ENCODE measurements at regions not wholly inside any gene's neighbourhood (a gene's known extent, or its start where the extent isn't known, plus 50 kb on each side); places are given as distances from the start of the nearest gene placed in this dataset.
"Not testable (repeated sequence)": the region's sequence is repeated elsewhere in the genome, so short reads cannot be mapped to it uniquely, and the experiment has no call there.

DNA sequence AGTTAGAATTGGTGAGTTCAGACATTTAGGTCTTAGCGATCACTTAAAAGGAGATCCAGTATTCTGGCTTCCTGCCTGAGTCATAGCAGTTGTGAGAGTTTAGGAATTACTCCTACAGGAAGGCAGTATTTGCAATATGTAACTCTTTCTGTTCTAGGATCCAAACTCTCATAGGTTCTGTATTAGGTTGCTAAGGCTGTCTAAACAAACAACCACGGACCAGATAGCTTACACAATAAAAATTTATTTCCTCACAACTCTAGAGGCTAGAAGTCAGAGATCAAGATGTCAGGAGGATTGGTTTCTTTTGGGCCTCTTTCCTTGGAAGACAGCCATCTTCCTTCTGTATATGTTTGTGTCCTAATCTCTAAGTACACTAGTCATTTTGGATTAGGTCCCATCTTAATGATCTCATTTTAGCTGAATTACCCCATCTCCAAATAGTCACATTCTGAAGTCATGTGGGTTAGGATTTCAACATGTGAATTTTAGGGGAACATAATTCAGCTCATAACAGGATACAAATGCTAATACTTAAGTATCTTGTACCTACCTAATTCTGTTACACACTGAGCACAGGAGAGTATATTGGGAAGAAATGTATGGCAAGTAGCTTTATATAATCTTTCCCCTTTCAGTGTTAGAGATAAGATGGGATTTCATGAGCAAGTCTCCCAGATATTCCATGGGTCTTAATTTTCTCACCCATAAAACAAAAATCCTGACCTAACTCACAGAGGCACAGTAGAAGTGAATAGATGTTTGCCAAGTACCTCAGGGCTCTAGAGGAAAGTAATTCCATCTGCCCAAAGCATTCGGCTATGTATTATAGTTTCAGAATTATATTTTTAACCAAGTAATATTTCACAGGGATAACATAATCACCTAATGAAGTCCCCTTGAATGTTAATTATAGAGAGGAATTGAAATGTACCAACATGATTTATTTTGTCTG, 144.4 kb downstream of the PTBP2 start:
- DNase-seq, result no peak

- DNase-seq, result no peak
These were observed 151.2 kb downstream of the PTBP2 start for GRCh38 chr1:96872757-96873156.

- no peak for DNase-seq
These were observed 157.1 kb downstream of the PTBP2 start for GRCh38 chr1:96878640-96879039.

- DNase-seq, result no peak
These were observed 159.0 kb downstream of the PTBP2 start for GRCh38 chr1:96880626-96881025.

- no peak for DNase-seq
These were observed 160.5 kb downstream of the PTBP2 start for GRCh38 chr1:96882096-96882495.

GRCh38 chr1:96886474-96886873, 164.9 kb downstream of the PTBP2 start:
- DNase-seq, result no peak

- no peak for DNase-seq
These were observed 165.9 kb downstream of the PTBP2 start for GRCh38 chr1:96887501-96887900.

DNA sequence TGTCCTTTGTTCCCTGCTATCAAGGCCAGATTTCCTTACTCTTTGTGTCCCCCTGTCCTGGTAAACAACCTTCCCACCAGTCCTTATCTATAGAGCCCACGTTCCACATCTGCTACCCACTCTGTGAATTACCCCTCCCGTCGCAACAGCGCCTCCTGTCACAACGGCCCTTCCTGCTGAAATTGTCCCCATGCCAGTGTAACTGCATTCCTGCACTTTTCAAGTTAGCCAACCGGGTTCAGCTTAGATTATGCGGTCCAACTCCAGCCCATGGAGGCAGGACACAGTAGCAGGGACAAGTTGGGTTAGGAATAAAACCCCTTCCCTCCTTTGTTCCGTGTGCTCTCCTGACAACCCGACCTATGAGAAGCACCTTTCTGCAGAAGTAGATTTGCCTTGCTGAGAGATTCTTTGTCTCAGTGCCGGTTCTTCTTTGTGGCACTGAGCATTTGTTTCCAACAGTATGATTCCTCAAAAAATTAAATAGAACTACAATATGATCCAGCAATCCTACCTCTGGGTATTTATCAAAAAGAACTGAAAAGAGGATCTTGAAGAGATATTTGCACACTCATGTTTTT, 180.3 kb downstream of the PTBP2 start:
- no peak for DNase-seq

DNA sequence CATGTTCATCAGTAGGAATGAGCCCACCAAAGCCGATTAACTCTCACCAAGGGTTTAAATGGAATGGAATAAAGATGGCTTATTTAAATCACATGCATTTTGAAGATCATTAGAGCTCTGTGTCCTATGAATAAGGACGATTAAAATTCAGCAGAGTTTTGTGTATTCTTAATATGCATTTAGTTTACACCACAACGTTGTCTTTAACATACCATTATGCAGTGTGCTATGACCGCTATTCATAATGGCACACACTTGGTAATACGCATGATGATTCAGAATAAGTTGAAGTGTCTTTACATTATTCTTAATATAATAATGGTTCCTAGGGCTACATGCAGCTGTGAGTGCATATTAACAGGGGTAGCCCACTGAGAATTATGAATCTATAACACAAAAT, 190.7 kb downstream of the PTBP2 start:
- no peak for DNase-seq

DNA sequence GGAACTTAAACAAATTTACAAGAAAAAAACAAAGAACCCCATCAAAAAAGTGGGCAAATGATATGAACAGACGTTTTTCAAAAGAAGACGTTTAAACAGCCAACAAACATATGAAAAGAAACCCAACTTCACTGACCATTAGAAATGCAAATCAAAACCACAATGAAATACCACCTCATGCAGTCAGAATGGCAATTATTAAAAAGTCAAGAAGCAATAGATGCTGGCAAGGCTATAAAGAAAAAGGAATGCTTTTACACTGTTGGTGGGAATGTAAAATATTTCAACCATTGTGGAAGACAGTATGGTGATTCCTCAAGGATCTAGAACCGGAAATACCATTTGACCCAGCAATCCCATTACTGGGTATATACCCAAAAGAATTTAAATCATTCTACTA, 194.1 kb downstream of the PTBP2 start:
- not testable (repeated sequence) for DNase-seq

DNA sequence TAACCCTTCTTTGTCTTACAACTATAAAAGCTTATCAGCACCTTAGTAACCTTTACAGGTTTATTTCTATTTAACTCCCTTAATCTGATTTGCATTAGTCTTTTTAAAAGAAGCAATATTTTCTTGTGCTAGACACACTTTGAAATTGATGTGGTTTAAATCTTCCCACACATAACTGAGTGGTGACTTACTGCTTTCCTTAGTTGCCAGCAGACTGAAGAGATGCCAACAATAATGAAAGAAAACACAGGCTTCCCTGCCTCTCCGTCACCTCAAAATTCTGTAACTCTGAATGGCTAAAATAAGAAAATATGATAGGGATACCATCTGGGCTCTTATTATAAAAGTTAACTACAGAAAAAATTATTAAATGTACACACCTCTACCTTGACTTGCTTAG, 196.8 kb downstream of the PTBP2 start:
- no peak for DNase-seq

- no peak for DNase-seq
These were observed 200.6 kb downstream of the PTBP2 start for GRCh38 chr1:96922181-96922580.

- no peak for DNase-seq
These were observed 202.2 kb downstream of the PTBP2 start for GRCh38 chr1:96923753-96924152.

DNA sequence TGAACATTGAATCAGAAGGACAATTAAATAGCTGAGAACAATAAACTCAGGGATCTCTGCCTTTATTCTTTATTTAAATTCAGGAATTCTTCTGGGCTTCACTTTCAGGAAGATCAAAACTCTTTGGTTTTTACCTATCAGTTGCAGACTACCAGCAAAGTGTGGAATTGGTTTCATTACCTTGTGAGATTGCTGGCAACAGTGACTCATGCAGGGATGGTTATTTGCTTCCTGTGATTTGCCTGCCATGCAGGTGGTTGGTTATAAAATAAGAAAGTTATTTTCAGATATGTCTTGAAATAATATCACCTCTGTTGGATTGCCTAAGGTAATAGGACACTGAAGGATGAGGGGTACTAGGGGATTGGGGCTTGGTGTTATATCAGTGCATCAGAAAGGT, 204.6 kb downstream of the PTBP2 start:
- no peak for DNase-seq

- DNase-seq, result no peak
These were observed 205.5 kb downstream of the PTBP2 start for GRCh38 chr1:96927125-96927524.

GRCh38 chr1:96931136-96931535, 209.6 kb downstream of the PTBP2 start:
- no peak for DNase-seq

DNA sequence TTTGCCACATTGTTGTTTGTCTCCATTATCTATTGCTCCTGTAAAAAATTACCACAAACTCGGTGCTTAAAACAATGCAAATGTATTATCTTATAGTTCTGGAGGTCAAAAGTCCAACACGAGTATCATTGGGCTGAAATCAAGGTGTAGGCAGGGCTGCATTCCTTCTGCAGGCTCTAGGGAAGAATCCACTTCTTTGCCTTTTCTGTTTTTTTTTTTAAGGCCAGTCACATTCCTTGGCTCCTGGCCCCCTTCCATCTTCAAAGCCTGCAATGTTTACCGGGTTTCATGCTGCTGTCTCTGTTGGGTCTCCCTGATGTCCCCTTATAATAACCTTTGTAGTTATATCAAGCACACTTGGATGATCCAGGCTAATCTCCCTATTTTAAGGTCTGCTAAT, 212.7 kb downstream of the PTBP2 start:
- no peak for DNase-seq

GRCh38 chr1:96944432-96945092, 223.0 kb downstream of the PTBP2 start:
- peak; percentile 67 for DNase-seq

GRCh38 chr1:96945509-96946084, 224.0 kb downstream of the PTBP2 start:
- DNase-seq, result no peak

- DNase-seq, result no peak
These were observed 233.9 kb downstream of the PTBP2 start for GRCh38 chr1:96955307-96956012.

GRCh38 chr1:96962216-96962615, 240.6 kb downstream of the PTBP2 start:
- DNase-seq, result no peak

DNA sequence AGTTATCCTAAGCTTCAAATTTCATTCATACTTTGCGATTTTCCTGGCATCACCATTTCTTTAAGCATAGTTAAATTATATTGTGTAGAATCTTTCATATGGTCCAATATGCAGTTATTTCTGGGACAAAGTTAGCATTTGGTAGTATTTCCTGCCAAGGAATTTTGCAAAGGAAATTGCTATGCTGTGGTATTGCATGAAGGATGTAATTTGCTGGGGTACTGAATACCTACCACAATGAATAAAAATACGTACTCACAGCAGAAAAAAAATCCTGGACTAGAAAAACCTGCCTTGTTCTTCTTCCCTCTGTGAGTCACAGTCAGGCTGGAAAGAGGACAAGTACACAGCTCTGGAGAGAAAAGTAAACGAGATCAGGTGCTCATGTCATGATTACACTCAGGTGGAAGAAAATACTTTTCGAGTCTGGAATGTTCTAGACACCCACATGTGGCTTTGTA, 241.2 kb downstream of the PTBP2 start:
- DNase-seq, result no peak

DNA sequence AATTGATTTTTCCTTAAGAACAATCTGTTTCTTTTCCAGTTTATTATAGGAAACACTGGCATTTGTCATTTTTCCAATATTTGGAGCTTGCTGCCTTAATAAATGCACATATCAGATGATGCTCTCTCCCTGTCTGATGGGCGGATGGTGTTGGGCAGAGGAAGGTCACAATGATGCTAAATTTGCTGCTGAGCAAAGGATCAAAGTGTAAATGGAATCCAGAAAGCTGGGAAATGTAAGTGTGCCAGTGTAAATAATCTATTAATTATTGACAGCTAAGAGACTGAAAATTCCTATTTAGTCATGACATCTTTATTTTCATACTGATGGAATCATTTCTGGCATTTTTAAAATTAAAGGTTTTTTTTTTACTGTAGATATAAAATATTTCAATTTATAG, 243.2 kb downstream of the PTBP2 start:
- DNase-seq, result no peak
